ENCODE measurements at regions not wholly inside any gene's neighbourhood (a gene's known extent, or its start where the extent isn't known, plus 50 kb on each side); places are given as distances from the start of the nearest gene placed in this dataset.

DNA sequence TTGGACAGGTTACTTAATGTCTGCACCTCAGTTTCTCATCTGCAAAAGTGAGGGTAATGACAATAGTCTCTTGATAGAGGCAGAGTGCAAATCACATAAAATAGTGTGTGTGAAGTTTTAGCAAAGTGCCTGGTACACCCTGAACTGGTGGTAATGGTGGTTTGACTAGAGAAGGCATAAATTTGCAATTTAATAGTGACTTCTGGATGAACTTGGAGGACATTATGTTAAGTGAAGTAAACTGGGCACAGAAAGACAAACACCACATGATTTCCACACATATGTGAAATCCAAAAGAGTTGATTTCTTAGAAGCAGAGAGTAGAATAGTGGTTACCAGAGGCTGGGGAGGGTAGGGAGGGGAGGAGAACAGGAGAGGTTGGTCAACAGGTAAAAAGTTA, 54.8 kb upstream of the FUT8 start:
- H3K4me3 ChIP-seq (ENCODE audit: low read length), result no peak overlapping the region
- H3K4me1 ChIP-seq (ENCODE audit: insufficient read depth, low read length), result no peaks in the 10 kb centered on the region
- no peak overlapping the region for H2AFZ ChIP-seq (ENCODE audit: low read depth, low read length)
- H3K9me3 ChIP-seq (ENCODE audit: low read length), result no peaks in the 10 kb centered on the region
- H3K36me3 ChIP-seq (ENCODE audit: insufficient read depth, low read length), result no peaks in the 10 kb centered on the region
- H3K27me3 ChIP-seq (ENCODE audit: insufficient read depth, low read length), result peaks cover 2% of the 10 kb centered on the region

DNA sequence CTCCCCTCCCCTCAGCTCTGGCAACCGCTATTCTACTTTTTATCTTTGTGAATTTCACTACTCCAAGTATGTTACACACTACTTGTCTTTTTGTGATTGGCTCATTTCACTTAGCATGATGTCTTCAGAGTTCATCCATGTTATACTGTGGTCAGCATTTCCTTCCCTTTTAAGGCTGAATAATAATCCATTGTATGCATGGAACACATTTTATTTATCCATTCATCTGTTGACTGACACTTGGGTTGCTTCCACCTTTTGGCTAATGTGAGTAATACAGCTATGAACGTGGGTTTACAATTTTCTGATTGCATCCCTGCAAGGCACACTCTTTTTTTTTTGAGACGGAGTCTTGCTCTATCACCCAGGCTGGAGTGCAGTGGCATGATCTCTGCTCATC, 53.0 kb upstream of the FUT8 start:
- no peaks in the 10 kb centered on the region for H3K4me1 ChIP-seq (ENCODE audit: insufficient read depth, low read length)
- H3K36me3 ChIP-seq (ENCODE audit: insufficient read depth, low read length), result no peaks in the 10 kb centered on the region

DNA sequence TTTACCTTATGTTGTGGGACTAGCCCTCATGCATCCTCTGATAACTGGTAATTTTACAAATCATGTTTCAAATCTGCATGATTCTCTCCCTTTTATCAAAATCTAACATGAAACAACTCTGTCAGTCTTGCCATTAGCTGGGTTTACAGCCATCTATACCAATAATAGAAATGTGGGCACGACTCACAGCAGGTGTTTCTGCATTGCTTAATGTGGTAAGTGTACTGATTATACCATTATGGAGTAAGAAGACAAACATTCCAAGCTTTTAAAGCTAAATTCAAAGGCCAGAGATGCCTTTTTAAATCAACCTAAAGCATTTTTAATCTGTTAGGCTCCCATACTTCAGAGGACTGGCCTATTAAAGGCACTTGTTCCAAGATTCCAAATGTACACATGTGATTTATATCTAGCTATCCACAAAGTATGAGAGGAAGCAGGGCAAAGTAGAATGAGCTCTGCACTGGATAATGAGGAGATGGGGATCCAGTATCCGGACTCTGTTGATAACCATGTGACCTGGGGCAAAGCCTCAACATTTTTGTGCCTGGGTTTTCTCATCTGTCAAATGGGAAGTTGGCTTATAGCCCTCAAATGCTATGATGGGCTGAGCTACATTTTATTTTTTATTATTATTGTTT, 52.3 kb upstream of the FUT8 start:
- H3K4me1 ChIP-seq (ENCODE audit: insufficient read depth, low read length), result no peaks in the 10 kb centered on the region
- H2AFZ ChIP-seq (ENCODE audit: low read depth, low read length), result no peak overlapping the region
- H3K27me3 ChIP-seq (ENCODE audit: insufficient read depth, low read length), result no peaks in the 10 kb centered on the region
- H3K9me3 ChIP-seq (ENCODE audit: low read length), result no peaks in the 10 kb centered on the region
- H3K36me3 ChIP-seq (ENCODE audit: insufficient read depth, low read length), result no peaks in the 10 kb centered on the region
- no peak overlapping the region for H3K4me3 ChIP-seq (ENCODE audit: low read length)

More for the DNA sequence above, 53.0 kb upstream of the FUT8 start:
- H3K4me3 ChIP-seq (ENCODE audit: low read length), result no peak overlapping the region
- H3K9me3 ChIP-seq (ENCODE audit: low read length), result no peaks in the 10 kb centered on the region
- H3K27me3 ChIP-seq (ENCODE audit: insufficient read depth, low read length), result peaks cover 2% of the 10 kb centered on the region
- no peak overlapping the region for H2AFZ ChIP-seq (ENCODE audit: low read depth, low read length)

DNA sequence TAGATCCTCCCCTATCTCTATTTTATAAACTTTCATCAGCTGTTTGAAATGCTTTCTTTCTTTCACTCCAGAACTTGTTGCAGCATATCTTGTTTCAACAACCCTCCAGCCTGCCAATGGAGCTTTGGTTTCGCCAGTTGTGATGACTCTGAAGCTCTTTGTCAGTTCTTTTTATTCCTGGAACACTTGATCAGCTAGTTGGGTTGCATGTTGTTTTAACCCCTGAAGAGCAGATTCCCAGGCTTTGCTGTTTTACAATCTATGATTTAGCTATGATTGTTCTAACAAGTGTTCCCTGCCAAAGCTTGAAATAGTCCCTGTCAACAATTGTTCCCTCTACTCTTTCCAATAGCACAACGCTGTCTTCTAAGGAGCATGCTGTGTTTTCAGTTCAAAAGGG, 50.6 kb upstream of the FUT8 start:
- Histone ChIP-seq H2AFZ (ENCODE audit: low read depth, low read length) (no peak overlapping the region), H3K36me3 (ENCODE audit: insufficient read depth, low read length) (no peaks in the 10 kb centered on the region), H3K27me3 (ENCODE audit: insufficient read depth, low read length) (no peaks in the 10 kb centered on the region), H3K4me1 (ENCODE audit: insufficient read depth, low read length) (no peaks in the 10 kb centered on the region), H3K9me3 (ENCODE audit: low read length) (no peaks in the 10 kb centered on the region), H3K4me3 (ENCODE audit: low read length) (no peak overlapping the region)
